ENCODE measurements at regions not wholly inside any gene's neighbourhood (a gene's known extent, or its start where the extent isn't known, plus 50 kb on each side); places are given as distances from the start of the nearest gene placed in this dataset.
A peak's percentile ranks its signal among the peaks of the same experiment; 100 is the strongest.

- DNase-seq (ENCODE audit: low spot score in 2 of 2), result no peak
- in situ Hi-C loops (cut with MboI; ENCODE audit: low sequenced_read_pairs), result no loop called here
- Histone ChIP-seq H3K9me3 (0 out of 2 replicates have a peak, but pooled peaks cover 3% of the 10 kb centered on the region), H3K4me3 (no peak overlapping the region), H3K27me3 (ENCODE audit: low read depth) (peaks cover 4% of the 10 kb centered on the region; the same call in 1 of the 2 replicates), H3K4me1 (no peaks in the 10 kb centered on the region), H3K36me3 (replicated peaks) (no peaks in the 10 kb centered on the region)
Measured at GRCh38 chr15:66942649-66943390, 122.6 kb upstream of the SMAD3 start.

GRCh38 chr15:66943456-66944095, 121.8 kb upstream of the SMAD3 start:
- Histone ChIP-seq H3K4me1 (no peaks in the 10 kb centered on the region), H3K9me3 (0 out of 2 replicates have a peak, but pooled peaks cover 3% of the 10 kb centered on the region), H3K4me3 (no peak overlapping the region), H3K36me3 (replicated peaks) (no peaks in the 10 kb centered on the region), H3K27me3 (ENCODE audit: low read depth) (peaks cover 4% of the 10 kb centered on the region; the same call in 1 of the 2 replicates)
- DNase-seq (ENCODE audit: low spot score in 2 of 2), result no peak
- in situ Hi-C loops (cut with MboI; ENCODE audit: low sequenced_read_pairs), result no loop called here

GRCh38 chr15:66944121-66944520, 121.3 kb upstream of the SMAD3 start:
- DNase-seq (ENCODE audit: low spot score in 2 of 2), result no peak
- no peak overlapping the region for H3K4me3 ChIP-seq
- in situ Hi-C loops (cut with MboI; ENCODE audit: low sequenced_read_pairs), result no loop called here
- peaks cover 2% of the 10 kb centered on the region; the same call in 1 of the 2 replicates for H3K27me3 ChIP-seq (ENCODE audit: low read depth)
- H3K36me3 ChIP-seq (replicated peaks), result no peaks in the 10 kb centered on the region
- H3K9me3 ChIP-seq, result no peaks in the 10 kb centered on the region
- H3K4me1 ChIP-seq, result no peaks in the 10 kb centered on the region

GRCh38 chr15:66945286-66945685, 120.1 kb upstream of the SMAD3 start:
- H3K4me3 ChIP-seq, result no peak overlapping the region
- no peaks in the 10 kb centered on the region for H3K4me1 ChIP-seq
- no peaks in the 10 kb centered on the region for H3K27me3 ChIP-seq (ENCODE audit: low read depth)
- DNase-seq (ENCODE audit: low spot score in 2 of 2), result no peak
- in situ Hi-C loops (cut with MboI; ENCODE audit: low sequenced_read_pairs), result loop anchor here (5.0 kb wide), 3 partner anchors 352 to 892 kb away; no protein-coding TSS in a partner anchor
- no peaks in the 10 kb centered on the region for H3K9me3 ChIP-seq
- H3K36me3 ChIP-seq (replicated peaks), result no peaks in the 10 kb centered on the region

- H3K4me1 ChIP-seq, result no peaks in the 10 kb centered on the region
- in situ Hi-C loops (cut with MboI; ENCODE audit: low sequenced_read_pairs), result loop anchor here (5.0 kb wide), 3 partner anchors 351 to 891 kb away; no protein-coding TSS in a partner anchor
- no peaks in the 10 kb centered on the region; the same call in 1 of the 2 replicates for H3K27me3 ChIP-seq (ENCODE audit: low read depth)
- no peak for DNase-seq (ENCODE audit: low spot score in 2 of 2)
- no peaks in the 10 kb centered on the region for H3K36me3 ChIP-seq (replicated peaks)
- H3K9me3 ChIP-seq, result no peaks in the 10 kb centered on the region
- H3K4me3 ChIP-seq, result no peak overlapping the region
Measured at GRCh38 chr15:66945842-66946241, 119.6 kb upstream of the SMAD3 start.

- no peak overlapping the region for H3K4me3 ChIP-seq
- in situ Hi-C loops (cut with MboI; ENCODE audit: low sequenced_read_pairs), result loop anchor here (5.0 kb wide), 3 partner anchors 351 to 891 kb away; no protein-coding TSS in a partner anchor
- H3K36me3 ChIP-seq (replicated peaks), result no peaks in the 10 kb centered on the region
- DNase-seq (ENCODE audit: low spot score in 2 of 2), result peak; percentile 80 to 87
- H3K27me3 ChIP-seq (ENCODE audit: low read depth), result no peaks in the 10 kb centered on the region; the same call in 1 of the 2 replicates
- H3K9me3 ChIP-seq, result no peaks in the 10 kb centered on the region
- H3K4me1 ChIP-seq, result peaks cover 2% of the 10 kb centered on the region; the same call in 1 of the 2 replicates
Measured at GRCh38 chr15:66946578-66947164, 118.7 kb upstream of the SMAD3 start.

- in situ Hi-C loops (cut with MboI; ENCODE audit: low sequenced_read_pairs), result loop anchor here (5.0 kb wide), 3 partner anchors 350 to 890 kb away; no protein-coding TSS in a partner anchor
- H3K4me1 ChIP-seq, result peaks cover 6% of the 10 kb centered on the region
- no peak for DNase-seq (ENCODE audit: low spot score in 2 of 2)
Measured at GRCh38 chr15:66947471-66947870, 117.9 kb upstream of the SMAD3 start.

GRCh38 chr15:66948294-66948693, 117.1 kb upstream of the SMAD3 start:
- no peak for DNase-seq (ENCODE audit: low spot score in 2 of 2)
- Histone ChIP-seq H3K4me3 (no peak overlapping the region), H3K4me1 (peaks cover 6% of the 10 kb centered on the region), H3K9me3 (no peaks in the 10 kb centered on the region), H3K27me3 (ENCODE audit: low read depth) (no peaks in the 10 kb centered on the region; the same call in 1 of the 2 replicates), H3K36me3 (replicated peaks) (no peaks in the 10 kb centered on the region)
- in situ Hi-C loops (cut with MboI; ENCODE audit: low sequenced_read_pairs), result loop anchor here (5.0 kb wide), 3 partner anchors 349 to 889 kb away; no protein-coding TSS in a partner anchor

More at GRCh38 chr15:66947471-66947870, 117.9 kb upstream of the SMAD3 start:
- Histone ChIP-seq H3K9me3 (no peaks in the 10 kb centered on the region), H3K36me3 (replicated peaks) (no peaks in the 10 kb centered on the region), H3K4me3 (no peak overlapping the region), H3K27me3 (ENCODE audit: low read depth) (no peaks in the 10 kb centered on the region; the same call in 1 of the 2 replicates)

GRCh38 chr15:66950114-66950513, 115.3 kb upstream of the SMAD3 start:
- no peaks in the 10 kb centered on the region; the same call in 1 of the 2 replicates for H3K27me3 ChIP-seq (ENCODE audit: low read depth)
- H3K4me3 ChIP-seq, result no peak overlapping the region
- no peaks in the 10 kb centered on the region for H3K9me3 ChIP-seq
- H3K36me3 ChIP-seq (replicated peaks), result no peaks in the 10 kb centered on the region
- DNase-seq (ENCODE audit: low spot score in 2 of 2), result no peak
- in situ Hi-C loops (cut with MboI; ENCODE audit: low sequenced_read_pairs), result no loop called here
- H3K4me1 ChIP-seq, result peaks cover 6% of the 10 kb centered on the region

GRCh38 chr15:66951531-66952320, 113.7 kb upstream of the SMAD3 start:
- in situ Hi-C loops (cut with MboI; ENCODE audit: low sequenced_read_pairs), result no loop called here
- peaks cover 6% of the 10 kb centered on the region for H3K4me1 ChIP-seq
- DNase-seq (ENCODE audit: low spot score in 2 of 2), result no peak
- H3K36me3 ChIP-seq (replicated peaks), result no peaks in the 10 kb centered on the region
- no peak overlapping the region for H3K4me3 ChIP-seq
- H3K27me3 ChIP-seq (ENCODE audit: low read depth), result no peaks in the 10 kb centered on the region; the same call in 1 of the 2 replicates
- H3K9me3 ChIP-seq, result no peaks in the 10 kb centered on the region

GRCh38 chr15:66952756-66953522, 112.5 kb upstream of the SMAD3 start:
- DNase-seq (ENCODE audit: low spot score in 2 of 2), result no peak
- in situ Hi-C loops (cut with MboI; ENCODE audit: low sequenced_read_pairs), result no loop called here
- no peaks in the 10 kb centered on the region for H3K9me3 ChIP-seq
- H3K4me3 ChIP-seq, result no peak overlapping the region
- H3K36me3 ChIP-seq (replicated peaks), result no peaks in the 10 kb centered on the region
- peaks cover 6% of the 10 kb centered on the region for H3K4me1 ChIP-seq
- H3K27me3 ChIP-seq (ENCODE audit: low read depth), result no peaks in the 10 kb centered on the region; the same call in 1 of the 2 replicates

GRCh38 chr15:66953523-66954229, 111.7 kb upstream of the SMAD3 start:
- Histone ChIP-seq H3K36me3 (replicated peaks) (no peaks in the 10 kb centered on the region), H3K4me1 (peaks cover 6% of the 10 kb centered on the region), H3K4me3 (no peak overlapping the region), H3K9me3 (no peaks in the 10 kb centered on the region), H3K27me3 (ENCODE audit: low read depth) (no peaks in the 10 kb centered on the region; the same call in 1 of the 2 replicates)
- no peak for DNase-seq (ENCODE audit: low spot score in 2 of 2)
- in situ Hi-C loops (cut with MboI; ENCODE audit: low sequenced_read_pairs), result no loop called here
